ENCODE measurements at regions not wholly inside any gene's neighbourhood (a gene's known extent, or its start where the extent isn't known, plus 50 kb on each side); places are given as distances from the start of the nearest gene placed in this dataset.

- no peak for DNase-seq (ENCODE audit: low read depth)
Measured at GRCh38 chr2:7595206-7595605, 678.0 kb downstream of the RNF144A start.

GRCh38 chr2:7598402-7598801 lies 681.2 kb downstream of the RNF144A start:
- DNase-seq (ENCODE audit: low read depth) = no peak
- no peak overlapping the region for H3K4me3 ChIP-seq (ENCODE audit: low read depth, low read length)

More at GRCh38 chr2:7595206-7595605, 678.0 kb downstream of the RNF144A start:
- no peak overlapping the region for H3K4me3 ChIP-seq (ENCODE audit: low read depth, low read length)

GRCh38 chr2:7599462-7600258 lies 682.4 kb downstream of the RNF144A start:
- no peak for DNase-seq (ENCODE audit: low read depth)
- no peak overlapping the region for H3K4me3 ChIP-seq (ENCODE audit: low read depth, low read length)

GRCh38 chr2:7601990-7602389 lies 684.8 kb downstream of the RNF144A start:
- no peak overlapping the region for H3K4me3 ChIP-seq (ENCODE audit: low read depth, low read length)

GRCh38 chr2:7604456-7604855 lies 687.2 kb downstream of the RNF144A start:
- no peak overlapping the region for H3K4me3 ChIP-seq (ENCODE audit: low read depth, low read length)
- DNase-seq (ENCODE audit: low read depth) = no peak

More at GRCh38 chr2:7601990-7602389, 684.8 kb downstream of the RNF144A start:
- no peak for DNase-seq (ENCODE audit: low read depth)

GRCh38 chr2:7607441-7608173 lies 690.4 kb downstream of the RNF144A start:
- no peak for DNase-seq (ENCODE audit: low read depth)
- no peak overlapping the region for H3K4me3 ChIP-seq (ENCODE audit: low read depth, low read length)

GRCh38 chr2:7609556-7609955 lies 692.3 kb downstream of the RNF144A start:
- DNase-seq (ENCODE audit: low read depth) = no peak
- H3K4me3 ChIP-seq (ENCODE audit: low read depth, low read length) = no peak overlapping the region

GRCh38 chr2:7609974-7610373 lies 692.8 kb downstream of the RNF144A start:
- DNase-seq (ENCODE audit: low read depth) = no peak
- H3K4me3 ChIP-seq (ENCODE audit: low read depth, low read length) = no peak overlapping the region

GRCh38 chr2:7611750-7612149 lies 694.5 kb downstream of the RNF144A start:
- no peak overlapping the region for H3K4me3 ChIP-seq (ENCODE audit: low read depth, low read length)
- no peak for DNase-seq (ENCODE audit: low read depth)

GRCh38 chr2:7612969-7613368 lies 695.8 kb downstream of the RNF144A start:
- peak; percentile 55 for DNase-seq (ENCODE audit: low read depth)
- no peak overlapping the region for H3K4me3 ChIP-seq (ENCODE audit: low read depth, low read length)

- no peak overlapping the region for H3K4me3 ChIP-seq (ENCODE audit: low read depth, low read length)
- DNase-seq (ENCODE audit: low read depth) = no peak
Measured at GRCh38 chr2:7613831-7614230, 696.6 kb downstream of the RNF144A start.

- H3K4me3 ChIP-seq (ENCODE audit: low read depth, low read length) = no peak overlapping the region
- no peak for DNase-seq (ENCODE audit: low read depth)
Measured at GRCh38 chr2:7618031-7618430, 700.8 kb downstream of the RNF144A start.

- no peak overlapping the region for H3K4me3 ChIP-seq (ENCODE audit: low read depth, low read length)
- no peak for DNase-seq (ENCODE audit: low read depth)
Measured at GRCh38 chr2:7619203-7619970, 702.2 kb downstream of the RNF144A start.

- DNase-seq (ENCODE audit: low read depth) = no peak
- no peak overlapping the region for H3K4me3 ChIP-seq (ENCODE audit: low read depth, low read length)
Measured at GRCh38 chr2:7620255-7620654, 703.0 kb downstream of the RNF144A start.

GRCh38 chr2:7621018-7621814 lies 704.0 kb downstream of the RNF144A start:
- H3K4me3 ChIP-seq (ENCODE audit: low read depth, low read length) = no peak overlapping the region
- no peak for DNase-seq (ENCODE audit: low read depth)

- H3K4me3 ChIP-seq (ENCODE audit: low read depth, low read length) = no peak overlapping the region
Measured at GRCh38 chr2:7625392-7626138, 708.4 kb downstream of the RNF144A start.

GRCh38 chr2:7626139-7626537 lies 708.9 kb downstream of the RNF144A start:
- no peak for DNase-seq (ENCODE audit: low read depth)
- no peak overlapping the region for H3K4me3 ChIP-seq (ENCODE audit: low read depth, low read length)

More at GRCh38 chr2:7625392-7626138, 708.4 kb downstream of the RNF144A start:
- no peak for DNase-seq (ENCODE audit: low read depth)

- DNase-seq (ENCODE audit: low read depth) = peak; percentile 10
- no peak overlapping the region for H3K4me3 ChIP-seq (ENCODE audit: low read depth, low read length)
Measured at GRCh38 chr2:7627583-7627982, 710.4 kb downstream of the RNF144A start.

GRCh38 chr2:7632420-7632819 lies 715.2 kb downstream of the RNF144A start:
- no peak overlapping the region for H3K4me3 ChIP-seq (ENCODE audit: low read depth, low read length)
- DNase-seq (ENCODE audit: low read depth) = no peak

Data from skeletal muscle cell (primary cell).